HCT116 (cell line): ENCODE measurements at regions not wholly inside any gene's neighbourhood (a gene's known extent, or its start where the extent isn't known, plus 50 kb on each side); places are given as distances from the start of the nearest gene placed in this dataset.

Experiments
- ATAC-seq: fragments of 200-7000 bp; cut with Tn5 transposase; 2 replicates; pipeline ENCODE4 v1.9.1; 2020; ENCODE audit warnings: mild to moderate bottlenecking, moderate library complexity
- BruUV-seq: library from RNA; stranded (reverse); fragments of 400-500 nt; replicated peaks from 2 replicates; lab custom pipeline; 2021; lab: Mats Ljungman, UMichigan
- CTCF ChIA-PET: fragments of 300-600 bp; sonication (Branson Sonifier 250); formaldehyde crosslinking; loops from one replicate; lab custom pipeline; 2021; ENCODE audit warnings: antibody characterized with exemption; lab: Charles Lee
- POLR2A ChIA-PET: fragments of 300-600, 350-600 bp; sonication (Branson Sonifier 250); formaldehyde crosslinking; loops from one replicate; lab custom pipeline; 2021; ENCODE audit warnings: antibody characterized with exemption; lab: Charles Lee
- RAD21 ChIA-PET, 2 experiments: fragments of 300-600 bp; sonication (Branson Sonifier 250); formaldehyde crosslinking; loops; one replicate each; lab custom pipeline; 2023; ENCODE audit warnings: low total read pairs in 2 of 2; ENCODE audit not compliant: uncharacterized antibody in 2 of 2, unreplicated experiment in 2 of 2, low non-redundant PET in 1 of 2; lab: Charles Lee
- DNase-seq: peaks from one replicate; pipeline ENCODE4 v3.0.0-alpha.2; 2010; ENCODE audit warnings: low read depth, low spot score
- H2AFZ ChIP-seq: fragments of 200-600 bp; shearing (Covaris generic), sonication (generic); 2 replicates; pipeline ENCODE4 v1.6.1; 2017; ENCODE audit warnings: low read depth, mixed run types, mixed read lengths, antibody characterized with exemption, low read length; ENCODE audit not compliant: poor library complexity, severe bottlenecking
- H3K27ac ChIP-seq: 2 replicates; pipeline ENCODE4 v1.5.1; 2012; ENCODE audit warnings: low read depth, low read length
- H3K27me3 ChIP-seq: fragments of 200-600 bp; sonication (generic); 2 replicates; pipeline ENCODE4 v1.6.1; 2016; ENCODE audit warnings: mixed run types, low read length, mixed read lengths; ENCODE audit not compliant: insufficient read depth
- H3K36me3 ChIP-seq, 2 experiments: fragments of 200-500 bp in 1 of 2; fragments of 200-600 bp in 1 of 2; sonication (Bioruptor generic) in 1 of 2; sonication (generic) in 1 of 2; 2 replicates each; pipeline versions ENCODE4 v1.5.1 to v1.6.1; 2014 to 2016; ENCODE audit warnings: low read length in 2 of 2, inconsistent platforms in 1 of 2, mixed read lengths in 1 of 2, mixed run types in 1 of 2; ENCODE audit not compliant: insufficient read depth in 2 of 2, control insufficient read depth in 1 of 2
- H3K4me1 ChIP-seq, 2 experiments: fragments of 200-600 bp in 1 of 2; sonication (generic) in 1 of 2; 2 replicates each; pipeline versions ENCODE4 v1.5.1 to v1.6.1; 2012 to 2017; ENCODE audit warnings: low read length in 2 of 2, inconsistent platforms in 1 of 2, mild to moderate bottlenecking in 1 of 2, mixed read lengths in 1 of 2, mixed run types in 1 of 2, moderate library complexity in 1 of 2; ENCODE audit not compliant: insufficient read depth in 2 of 2, control insufficient read depth in 1 of 2
- H3K4me2 ChIP-seq: fragments of 200-600 bp; sonication (generic); 2 replicates; pipeline ENCODE4 v1.6.1; 2017; ENCODE audit warnings: mixed run types, low read length, mixed read lengths
- H3K4me3 ChIP-seq, 2 experiments: fragments of 200-600 bp in 1 of 2; sonication (generic) in 1 of 2; replicated peaks in 1 of 2; 2 replicates each; pipeline ENCODE4 v1.5.1; 2011 to 2016; ENCODE audit warnings: low read length in 2 of 2, control low read depth in 1 of 2, low read depth in 1 of 2, mild to moderate bottlenecking in 1 of 2, mixed read lengths in 1 of 2, mixed run types in 1 of 2
- H3K79me2 ChIP-seq: fragments of 200-600 bp; sonication (generic); 2 replicates; pipeline ENCODE4 v1.6.1; 2017; ENCODE audit warnings: mild to moderate bottlenecking, mixed run types, low read length, moderate library complexity, mixed read lengths; ENCODE audit not compliant: insufficient read depth
- H3K9ac ChIP-seq: fragments of 200-600 bp; sonication (generic); 2 replicates; pipeline ENCODE4 v1.6.1; 2016; ENCODE audit warnings: low read length, mixed read lengths
- H3K9me2 ChIP-seq: fragments of 200-600 bp; sonication (generic), shearing (Covaris generic); 2 replicates; pipeline ENCODE4 v1.6.1; 2017; ENCODE audit warnings: mixed run types, mild to moderate bottlenecking, moderate library complexity; ENCODE audit not compliant: insufficient read depth
- H3K9me3 ChIP-seq, 2 experiments: fragments of 200-500 bp in 1 of 2; fragments of 200-600 bp in 1 of 2; sonication (Bioruptor generic) in 1 of 2; sonication (generic) in 1 of 2; 2 replicates each; pipeline ENCODE4 v1.6.1; 2014 to 2017; ENCODE audit warnings: low read length in 2 of 2, mixed read lengths in 2 of 2, inconsistent platforms in 1 of 2, low read depth in 1 of 2, mild to moderate bottlenecking in 1 of 2, mixed run types in 1 of 2, moderate library complexity in 1 of 2; ENCODE audit not compliant: control insufficient read depth in 1 of 2, insufficient read depth in 1 of 2
- H4K20me1 ChIP-seq: fragments of 200-600 bp; sonication (generic), shearing (Covaris generic); 2 replicates; pipeline ENCODE4 v1.6.1; 2017; ENCODE audit warnings: mixed run types, mild to moderate bottlenecking, moderate library complexity; ENCODE audit not compliant: insufficient read depth
- CEBPB ChIP-seq: IDR thresholded peaks from 2 replicates; pipeline ENCODE4 v1.6.1; 2012; ENCODE audit warnings: low read depth
- EGR1 ChIP-seq: IDR thresholded peaks from 2 replicates; pipeline ENCODE4 v1.6.1; 2012; ENCODE audit warnings: low read depth
- ELF1 ChIP-seq: IDR thresholded peaks from 2 replicates; pipeline ENCODE4 v1.6.1; 2012; ENCODE audit warnings: low read depth, borderline replicate concordance
- EZH2phosphoT487 ChIP-seq: fragments of 200-600 bp; IDR thresholded peaks from 2 replicates; pipeline ENCODE4 v1.6.1; 2018; ENCODE audit warnings: antibody characterized with exemption, borderline replicate concordance
- FOSL1 ChIP-seq: IDR thresholded peaks from 2 replicates; pipeline ENCODE4 v1.6.1; 2012; ENCODE audit warnings: low read depth
- JUND ChIP-seq: IDR thresholded peaks from 2 replicates; pipeline ENCODE4 v1.6.1; 2012
- POLR2A ChIP-seq: IDR thresholded peaks from 2 replicates; pipeline ENCODE4 v1.7.0; 2011; ENCODE audit warnings: borderline replicate concordance; ENCODE audit not compliant: insufficient read depth, insufficient read length; ENCODE audit errors: extremely low read depth
- POLR2AphosphoS5 ChIP-seq: IDR thresholded peaks from 2 replicates; pipeline ENCODE4 v1.6.1; 2011; ENCODE audit warnings: mild to moderate bottlenecking, low read depth, low read length, moderate library complexity
- RAD21 ChIP-seq: IDR thresholded peaks from 2 replicates; pipeline ENCODE4 v1.6.1; 2012; ENCODE audit warnings: low read depth, mild to moderate bottlenecking
- SIN3A ChIP-seq: IDR thresholded peaks from 2 replicates; pipeline ENCODE4 v1.6.1; 2012; ENCODE audit warnings: low read depth
- ZFX ChIP-seq: fragments of 450-650 bp; IDR thresholded peaks from 2 replicates; pipeline ENCODE4 v1.6.1; 2017
- intact Hi-C: fragments of 100-400 bp; cut with micrococcal nuclease; formaldehyde crosslinking; loops from 2 replicates; pipeline ENCODE4 v1.10.0; 2022
- TF ChIP-seq, protein P1 (sequence below): IDR thresholded peaks from 2 replicates; pipeline ENCODE4 v1.6.1; 2012
- TF ChIP-seq, protein P2 (sequence below), 3 experiments: fragments of 200-600 bp in 1 of 3; sonication (generic) in 1 of 3; IDR thresholded peaks in 2 of 3; conservative IDR thresholded peaks in 1 of 3; 2 replicates each; pipeline ENCODE4 v1.5.1; 2012 to 2017; ENCODE audit warnings: low read depth in 2 of 3, low read length in 2 of 3, antibody characterized with exemption in 1 of 3, borderline replicate concordance in 1 of 3, control low read depth in 1 of 3, mild to moderate bottlenecking in 1 of 3, mixed read lengths in 1 of 3, mixed run types in 1 of 3, moderate library complexity in 1 of 3; ENCODE audit not compliant: insufficient read depth in 1 of 3
- TF ChIP-seq, protein P3 (sequence below): IDR thresholded peaks from 2 replicates; pipeline ENCODE4 v1.6.1; 2012
- TF ChIP-seq, protein P4 (sequence below): IDR thresholded peaks from 2 replicates; pipeline ENCODE4 v1.6.1; 2011; ENCODE audit warnings: mild to moderate bottlenecking, low read length, moderate library complexity; ENCODE audit not compliant: insufficient replicate concordance; ENCODE audit errors: extremely low read depth
- TF ChIP-seq, protein P5 (sequence below): IDR thresholded peaks from 2 replicates; pipeline ENCODE4 v1.6.1; 2012; ENCODE audit warnings: low read depth

DNA sequence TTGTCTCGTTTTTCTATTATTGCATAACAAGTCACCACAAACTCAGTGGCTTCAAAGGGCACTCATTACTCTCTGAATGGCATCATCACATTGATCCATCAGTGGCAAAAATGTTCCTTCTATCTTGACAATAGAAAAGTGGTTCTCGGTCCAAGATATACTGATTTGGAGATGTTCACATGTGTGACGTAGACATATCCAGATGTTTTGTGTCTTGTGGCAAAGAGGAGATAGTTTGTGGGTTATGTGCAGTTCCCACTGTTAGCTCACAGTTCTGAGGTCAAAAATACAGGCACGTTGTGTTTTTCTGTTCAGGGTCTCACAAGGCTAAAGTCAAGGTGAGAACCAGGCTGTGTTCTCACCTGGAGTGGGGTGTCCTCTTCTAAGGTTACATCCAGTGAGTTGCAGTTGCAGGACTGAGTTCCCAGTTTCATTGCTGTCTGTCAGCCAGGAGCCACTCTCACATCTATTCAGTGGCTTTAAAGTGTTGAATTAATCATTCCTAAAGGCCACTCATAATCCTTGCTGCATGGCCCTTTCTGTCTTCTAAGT lies 55.3 kb downstream of the GAS1 start (continued):
- no peak for TF ChIP-seq FOSL1
- TF ChIP-seq, protein P1, sequence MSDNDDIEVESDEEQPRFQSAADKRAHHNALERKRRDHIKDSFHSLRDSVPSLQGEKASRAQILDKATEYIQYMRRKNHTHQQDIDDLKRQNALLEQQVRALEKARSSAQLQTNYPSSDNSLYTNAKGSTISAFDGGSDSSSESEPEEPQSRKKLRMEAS, result no peak
- TF ChIP-seq, protein P2, sequence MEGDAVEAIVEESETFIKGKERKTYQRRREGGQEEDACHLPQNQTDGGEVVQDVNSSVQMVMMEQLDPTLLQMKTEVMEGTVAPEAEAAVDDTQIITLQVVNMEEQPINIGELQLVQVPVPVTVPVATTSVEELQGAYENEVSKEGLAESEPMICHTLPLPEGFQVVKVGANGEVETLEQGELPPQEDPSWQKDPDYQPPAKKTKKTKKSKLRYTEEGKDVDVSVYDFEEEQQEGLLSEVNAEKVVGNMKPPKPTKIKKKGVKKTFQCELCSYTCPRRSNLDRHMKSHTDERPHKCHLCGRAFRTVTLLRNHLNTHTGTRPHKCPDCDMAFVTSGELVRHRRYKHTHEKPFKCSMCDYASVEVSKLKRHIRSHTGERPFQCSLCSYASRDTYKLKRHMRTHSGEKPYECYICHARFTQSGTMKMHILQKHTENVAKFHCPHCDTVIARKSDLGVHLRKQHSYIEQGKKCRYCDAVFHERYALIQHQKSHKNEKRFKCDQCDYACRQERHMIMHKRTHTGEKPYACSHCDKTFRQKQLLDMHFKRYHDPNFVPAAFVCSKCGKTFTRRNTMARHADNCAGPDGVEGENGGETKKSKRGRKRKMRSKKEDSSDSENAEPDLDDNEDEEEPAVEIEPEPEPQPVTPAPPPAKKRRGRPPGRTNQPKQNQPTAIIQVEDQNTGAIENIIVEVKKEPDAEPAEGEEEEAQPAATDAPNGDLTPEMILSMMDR (IDR thresholded peaks at IDR 0.05 in 2 of 3, conservative IDR thresholded peaks at IDR 0.05 in 1 of 3; ENCODE audit: borderline replicate concordance in 1 of 3, insufficient read depth in 1 of 3, low read depth in 2 of 3, low read length in 2 of 3), result no peak
- no peak for TF ChIP-seq JUND
- TF ChIP-seq, protein P3, sequence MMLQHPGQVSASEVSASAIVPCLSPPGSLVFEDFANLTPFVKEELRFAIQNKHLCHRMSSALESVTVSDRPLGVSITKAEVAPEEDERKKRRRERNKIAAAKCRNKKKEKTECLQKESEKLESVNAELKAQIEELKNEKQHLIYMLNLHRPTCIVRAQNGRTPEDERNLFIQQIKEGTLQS, result no peak
- no peak for TF ChIP-seq EGR1

DNA sequence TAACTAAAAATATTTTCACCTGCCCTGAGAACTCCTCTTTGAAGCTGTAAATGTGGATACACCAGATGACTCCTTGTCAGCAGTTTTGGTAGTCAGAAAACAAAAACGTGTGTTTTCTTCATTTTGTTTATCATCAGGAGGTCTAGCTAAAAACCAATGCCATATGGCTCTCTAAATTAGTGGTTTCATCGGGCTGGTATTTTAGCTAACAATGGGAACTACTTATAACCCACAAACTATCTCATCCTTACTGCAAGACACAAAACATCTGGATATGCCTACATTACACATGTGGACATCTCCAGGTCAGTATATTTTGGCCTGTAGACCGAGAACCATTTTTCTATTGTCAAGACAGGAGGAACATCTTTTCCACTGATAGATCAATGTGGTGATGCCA lies 56.2 kb downstream of the GAS1 start:
- CTCF ChIA-PET, result no interaction called here
- Histone ChIP-seq H3K4me1 (no peaks in the 10 kb centered on the region), H3K36me3 (no peaks in the 10 kb centered on the region), H3K4me2 (no peak overlapping the region), H3K9me3 (no peaks in the 10 kb centered on the region), H3K27me3 (peaks cover 6% of the 10 kb centered on the region; the same call in 1 of the 2 replicates), H3K9ac (no peak overlapping the region), H3K27ac (no peak overlapping the region), H2AFZ (no peak overlapping the region), H3K79me2 (no peaks in the 10 kb centered on the region), H3K4me3 (no peak overlapping the region), H3K9me2 (no peaks in the 10 kb centered on the region), H4K20me1 (no peaks in the 10 kb centered on the region)
- no TSS peak for BruUV-seq
- POLR2A ChIA-PET, result no interaction called here
- RAD21 ChIA-PET, result no interaction called here
- intact Hi-C loops, result no loop called here
- ATAC-seq, result no peak
- no peak for DNase-seq
- TF ChIP-seq CEBPB, result no peak
- TF ChIP-seq POLR2AphosphoS5, result no peak
- TF ChIP-seq POLR2A, result no peak
- no peak for TF ChIP-seq RAD21
- TF ChIP-seq SIN3A, result no peak
- TF ChIP-seq, protein P4, sequence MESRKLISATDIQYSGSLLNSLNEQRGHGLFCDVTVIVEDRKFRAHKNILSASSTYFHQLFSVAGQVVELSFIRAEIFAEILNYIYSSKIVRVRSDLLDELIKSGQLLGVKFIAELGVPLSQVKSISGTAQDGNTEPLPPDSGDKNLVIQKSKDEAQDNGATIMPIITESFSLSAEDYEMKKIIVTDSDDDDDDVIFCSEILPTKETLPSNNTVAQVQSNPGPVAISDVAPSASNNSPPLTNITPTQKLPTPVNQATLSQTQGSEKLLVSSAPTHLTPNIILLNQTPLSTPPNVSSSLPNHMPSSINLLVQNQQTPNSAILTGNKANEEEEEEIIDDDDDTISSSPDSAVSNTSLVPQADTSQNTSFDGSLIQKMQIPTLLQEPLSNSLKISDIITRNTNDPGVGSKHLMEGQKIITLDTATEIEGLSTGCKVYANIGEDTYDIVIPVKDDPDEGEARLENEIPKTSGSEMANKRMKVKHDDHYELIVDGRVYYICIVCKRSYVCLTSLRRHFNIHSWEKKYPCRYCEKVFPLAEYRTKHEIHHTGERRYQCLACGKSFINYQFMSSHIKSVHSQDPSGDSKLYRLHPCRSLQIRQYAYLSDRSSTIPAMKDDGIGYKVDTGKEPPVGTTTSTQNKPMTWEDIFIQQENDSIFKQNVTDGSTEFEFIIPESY, result no peak
- no peak for TF ChIP-seq ELF1
- TF ChIP-seq ZFX, result no peak
- no peak for TF ChIP-seq EZH2phosphoT487
- no peak for TF ChIP-seq FOSL1
- TF ChIP-seq, protein P5, sequence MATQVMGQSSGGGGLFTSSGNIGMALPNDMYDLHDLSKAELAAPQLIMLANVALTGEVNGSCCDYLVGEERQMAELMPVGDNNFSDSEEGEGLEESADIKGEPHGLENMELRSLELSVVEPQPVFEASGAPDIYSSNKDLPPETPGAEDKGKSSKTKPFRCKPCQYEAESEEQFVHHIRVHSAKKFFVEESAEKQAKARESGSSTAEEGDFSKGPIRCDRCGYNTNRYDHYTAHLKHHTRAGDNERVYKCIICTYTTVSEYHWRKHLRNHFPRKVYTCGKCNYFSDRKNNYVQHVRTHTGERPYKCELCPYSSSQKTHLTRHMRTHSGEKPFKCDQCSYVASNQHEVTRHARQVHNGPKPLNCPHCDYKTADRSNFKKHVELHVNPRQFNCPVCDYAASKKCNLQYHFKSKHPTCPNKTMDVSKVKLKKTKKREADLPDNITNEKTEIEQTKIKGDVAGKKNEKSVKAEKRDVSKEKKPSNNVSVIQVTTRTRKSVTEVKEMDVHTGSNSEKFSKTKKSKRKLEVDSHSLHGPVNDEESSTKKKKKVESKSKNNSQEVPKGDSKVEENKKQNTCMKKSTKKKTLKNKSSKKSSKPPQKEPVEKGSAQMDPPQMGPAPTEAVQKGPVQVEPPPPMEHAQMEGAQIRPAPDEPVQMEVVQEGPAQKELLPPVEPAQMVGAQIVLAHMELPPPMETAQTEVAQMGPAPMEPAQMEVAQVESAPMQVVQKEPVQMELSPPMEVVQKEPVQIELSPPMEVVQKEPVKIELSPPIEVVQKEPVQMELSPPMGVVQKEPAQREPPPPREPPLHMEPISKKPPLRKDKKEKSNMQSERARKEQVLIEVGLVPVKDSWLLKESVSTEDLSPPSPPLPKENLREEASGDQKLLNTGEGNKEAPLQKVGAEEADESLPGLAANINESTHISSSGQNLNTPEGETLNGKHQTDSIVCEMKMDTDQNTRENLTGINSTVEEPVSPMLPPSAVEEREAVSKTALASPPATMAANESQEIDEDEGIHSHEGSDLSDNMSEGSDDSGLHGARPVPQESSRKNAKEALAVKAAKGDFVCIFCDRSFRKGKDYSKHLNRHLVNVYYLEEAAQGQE, result no peak
